Right ventricle myocardium superior (tissue), 1 donor: ENCODE measurements at regions not wholly inside any gene's neighbourhood (a gene's known extent, or its start where the extent isn't known, plus 50 kb on each side); places are given as distances from the start of the nearest gene placed in this dataset.
A peak's percentile ranks its signal among the peaks of the same experiment; 100 is the strongest.
"Not testable (repeated sequence)": the region's sequence is repeated elsewhere in the genome, so short reads cannot be mapped to it uniquely, and the experiment has no call there.

Experiments used
- ATAC-seq: fragments of 200-7000 bp; cut with Tn5 transposase; one replicate; pipeline ENCODE4 v1.9.1; 2020; ENCODE audit warnings: mild to moderate bottlenecking; ENCODE audit not compliant: poor library complexity
- DNase-seq: peaks from one replicate; pipeline ENCODE4 v3.0.0-alpha.2; 2020
- intact Hi-C: fragments of 100-400 bp; cut with DNase I; formaldehyde crosslinking; loops from one replicate; pipeline ENCODE4 v1.11.2; 2022
- donor health status: DM: no; HTN: yes; CAD: no; lungs with severe emphysema.

DNA sequence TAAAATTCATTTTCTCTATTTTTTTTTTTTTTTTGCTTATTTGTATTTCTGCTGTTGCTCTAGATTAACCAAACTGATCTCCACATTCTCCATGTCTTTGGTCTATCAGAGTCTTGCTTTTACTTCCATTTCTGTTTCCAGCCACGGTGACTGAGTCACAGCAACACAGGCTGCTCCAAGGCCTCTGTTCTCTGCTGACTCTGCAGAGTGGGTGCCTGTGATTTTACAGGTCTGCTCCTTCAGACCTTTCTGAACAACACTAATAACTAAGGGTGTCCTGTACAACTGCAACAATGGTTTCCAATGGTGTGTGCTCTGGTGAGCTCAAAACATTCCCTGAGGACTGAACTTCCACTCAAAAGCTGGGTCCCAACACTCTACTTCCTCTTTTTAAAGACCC is 102.3 kb upstream of the BMP2 start:
- no peak for ATAC-seq
- DNase-seq = no peak
- intact Hi-C loops = no loop called here

DNA sequence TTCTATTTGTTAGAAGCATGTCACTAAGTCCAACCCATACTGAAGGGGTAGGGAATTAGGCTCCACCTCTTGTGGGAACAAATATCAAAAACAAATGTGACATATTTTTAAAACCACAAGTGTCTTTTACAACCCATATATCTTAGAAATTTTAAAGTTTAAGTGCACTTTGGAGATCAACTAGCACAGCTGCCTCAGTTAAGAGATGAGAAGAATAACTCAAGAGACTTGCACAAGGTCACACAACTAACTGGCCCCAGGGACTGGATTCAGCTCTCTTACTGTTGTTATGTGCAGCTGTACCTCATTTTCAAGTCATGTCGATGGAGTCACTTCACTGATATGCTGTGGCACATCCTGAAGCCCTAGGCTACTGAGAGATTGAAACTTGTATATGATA is 102.9 kb upstream of the BMP2 start:
- no peak for DNase-seq
- no peak for ATAC-seq
- intact Hi-C loops = no loop called here

DNA sequence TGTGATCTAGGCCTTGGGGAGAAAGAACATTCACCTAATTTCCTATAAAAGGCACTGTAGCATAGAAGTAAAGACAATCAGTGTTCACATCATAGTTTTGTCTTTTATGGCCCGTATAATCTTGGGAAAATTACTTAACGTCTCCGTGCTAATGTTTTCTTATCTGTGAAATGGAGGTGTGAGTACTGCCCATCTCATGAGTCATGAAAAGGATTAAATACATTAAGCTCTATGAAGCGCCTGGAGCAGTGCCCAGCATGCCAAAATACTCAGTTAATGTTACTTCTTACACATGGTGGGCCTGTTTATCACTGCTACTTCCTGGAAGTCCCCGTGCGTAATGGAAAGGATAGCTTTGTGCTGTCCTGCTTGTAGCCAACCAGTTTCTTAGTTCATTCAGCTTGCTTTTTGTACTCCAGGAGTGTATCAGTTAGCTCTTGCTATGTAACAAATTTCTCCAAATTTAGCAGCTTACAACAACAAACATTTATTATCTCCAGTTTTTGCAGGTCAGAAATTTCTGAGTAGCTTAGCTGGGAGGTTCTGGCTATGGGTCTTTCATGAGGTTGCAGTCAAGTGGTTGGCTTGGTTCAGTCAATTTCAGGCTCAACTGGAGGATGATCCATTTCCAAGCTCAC is 103.6 kb upstream of the BMP2 start:
- intact Hi-C loops = no loop called here
- no peak for DNase-seq
- ATAC-seq = no peak

DNA sequence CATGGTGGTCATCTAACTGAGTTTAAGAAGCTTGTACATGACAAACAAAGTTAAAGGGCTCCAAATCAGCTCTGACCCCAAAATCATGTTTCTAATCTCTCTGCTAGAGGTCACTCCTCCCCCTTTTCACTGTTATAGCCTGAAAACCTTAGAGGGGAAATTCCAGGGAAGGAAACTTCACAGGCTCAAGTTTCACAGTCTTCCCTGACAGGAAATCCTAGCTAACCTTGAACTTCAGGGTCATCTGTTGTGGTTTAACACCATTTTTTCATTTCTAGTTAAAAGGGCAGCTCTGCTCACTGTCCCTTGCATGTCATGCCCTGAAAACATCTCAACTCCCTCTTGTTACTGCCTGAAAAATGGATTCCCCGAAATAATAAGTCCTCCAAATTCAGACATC is 104.4 kb upstream of the BMP2 start:
- no peak for ATAC-seq
- intact Hi-C loops = no loop called here
- no peak for DNase-seq

DNA sequence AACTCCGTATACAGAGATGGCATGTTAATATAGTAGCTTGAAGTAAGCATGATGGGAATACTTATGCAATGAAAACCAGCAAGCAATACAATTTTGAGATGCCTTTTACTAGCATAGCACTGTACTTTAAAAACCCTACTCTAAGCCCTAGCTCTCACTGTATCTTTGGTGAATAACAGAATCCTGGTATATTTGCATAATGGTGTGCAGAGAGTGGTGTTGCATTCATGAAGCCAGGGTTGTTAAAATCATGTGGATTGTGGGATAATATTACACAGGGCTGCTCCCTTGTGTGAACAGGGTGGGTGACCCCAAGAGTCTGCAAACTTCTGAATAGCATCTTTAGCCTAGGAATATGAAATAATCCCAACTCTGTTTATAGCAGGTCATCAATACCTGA is 105.2 kb upstream of the BMP2 start:
- DNase-seq (no peak), ATAC-seq (no peak)
- intact Hi-C loops = no loop called here

DNA sequence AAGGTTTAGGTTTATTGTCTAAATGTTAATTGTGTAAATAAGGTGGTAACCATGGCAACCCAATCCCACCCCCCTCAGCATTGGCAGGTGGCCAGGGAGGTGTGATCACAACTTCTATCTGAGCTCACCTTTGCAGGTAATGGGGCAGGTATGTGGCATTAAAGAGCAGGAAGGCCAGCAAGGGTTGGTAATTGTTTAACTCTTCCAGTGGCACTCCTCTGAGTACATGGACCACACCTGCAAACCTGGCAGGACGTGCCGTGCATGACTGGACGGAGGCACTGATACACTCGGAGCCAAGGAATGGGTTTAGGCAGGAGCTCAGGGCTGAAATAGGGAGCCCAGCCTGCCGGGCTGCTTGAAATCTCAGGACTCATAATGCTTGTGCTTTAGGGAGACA is 107.0 kb upstream of the BMP2 start:
- intact Hi-C loops = no loop called here
- no peak for DNase-seq

DNA sequence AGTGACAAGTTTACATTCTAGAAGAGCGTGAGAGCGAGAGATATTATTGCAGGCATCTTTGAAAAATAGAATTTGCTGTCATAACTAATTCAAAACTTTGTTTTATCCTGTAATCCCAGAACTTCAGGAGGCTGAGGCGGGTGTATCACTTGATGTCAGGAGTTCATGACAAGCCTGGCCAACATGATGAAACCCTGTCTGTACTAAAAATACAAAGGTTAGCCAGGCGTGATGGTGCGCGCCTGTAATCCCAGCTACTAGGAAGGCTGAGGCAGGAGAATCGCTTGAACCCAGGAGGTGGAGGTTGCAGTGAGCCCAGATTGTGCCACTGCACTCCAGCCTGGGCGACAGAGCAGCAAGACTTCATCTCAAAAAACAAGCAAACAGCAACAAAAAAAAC is 108.6 kb upstream of the BMP2 start:
- intact Hi-C loops, ATAC-seq, DNase-seq: not testable (repeated sequence)

More for the DNA sequence above, 107.0 kb upstream of the BMP2 start:
- ATAC-seq = no peak

DNA sequence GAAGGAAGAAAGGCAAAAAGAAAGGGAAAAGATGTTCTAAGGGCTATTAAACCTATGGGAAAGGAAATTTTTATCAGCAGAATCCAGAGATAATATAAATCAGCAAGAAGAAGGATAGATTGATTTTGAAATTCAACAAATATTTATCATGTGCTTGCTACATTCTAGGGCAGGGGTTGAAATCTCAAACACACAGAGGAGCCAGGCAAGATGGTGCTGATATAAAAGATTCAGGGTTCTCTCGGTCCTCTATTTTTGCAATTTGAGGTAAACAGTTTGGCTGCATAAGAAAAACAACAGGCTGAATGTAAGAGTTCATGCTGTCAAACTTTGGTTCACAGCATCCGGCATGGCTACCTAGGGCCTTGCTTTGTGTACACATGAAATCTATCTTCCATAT is 109.6 kb upstream of the BMP2 start:
- DNase-seq = no peak
- intact Hi-C loops = no loop called here
- ATAC-seq = no peak

DNA sequence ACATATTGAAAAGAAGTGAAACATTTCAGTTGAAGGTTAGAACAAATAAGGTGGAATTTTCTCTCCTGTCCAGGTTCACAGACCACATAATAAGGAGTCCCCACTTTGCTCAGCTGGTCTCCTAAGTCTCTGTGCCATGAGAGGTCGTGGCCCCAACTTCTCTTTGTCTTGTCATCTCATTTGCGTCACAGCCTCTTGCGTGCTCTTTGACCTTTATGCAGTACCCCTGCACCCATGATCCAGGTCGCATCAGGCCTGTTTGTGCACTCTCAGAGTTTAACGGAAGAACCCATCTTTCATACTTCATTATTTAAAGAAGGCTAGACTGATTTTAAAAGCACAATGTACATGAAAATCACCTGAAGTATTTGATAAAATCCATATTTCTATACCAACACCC is 110.4 kb upstream of the BMP2 start:
- intact Hi-C loops = no loop called here
- no peak for ATAC-seq
- no peak for DNase-seq

DNA sequence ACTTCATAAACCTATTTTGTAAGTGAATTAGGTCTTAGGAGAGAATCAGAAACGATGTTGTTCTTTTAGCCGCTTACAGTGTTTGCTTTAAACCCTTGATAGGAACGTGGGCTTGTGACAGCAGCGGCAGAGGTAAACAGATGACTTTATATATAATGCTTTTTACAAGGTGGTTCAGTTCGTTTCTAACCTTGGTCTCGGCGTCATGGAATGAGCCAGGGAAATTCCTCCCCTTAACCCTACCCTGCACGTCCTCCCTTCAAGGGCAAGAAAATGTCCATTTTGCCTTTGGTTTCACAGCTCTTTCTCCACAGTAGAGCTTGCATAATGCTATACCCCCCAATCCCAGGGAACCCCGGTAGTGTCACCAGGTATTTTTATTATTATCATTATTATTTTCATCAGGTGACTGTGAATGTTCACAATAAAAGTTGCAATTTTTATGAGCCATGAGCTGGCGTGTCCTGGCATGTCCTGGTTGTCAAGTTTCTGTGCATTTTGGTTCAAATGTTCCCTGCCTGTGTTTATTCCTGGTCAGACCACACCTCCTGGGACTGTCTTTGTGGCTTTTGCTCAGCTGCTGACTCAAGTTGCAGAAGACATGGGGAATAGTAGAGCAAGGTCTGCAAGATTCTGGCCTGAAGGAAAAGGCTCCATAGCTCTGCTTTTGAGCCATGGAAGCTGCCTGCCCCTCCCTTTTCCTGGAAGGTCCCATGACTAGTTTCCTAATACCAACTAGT is 112.8 kb upstream of the BMP2 start:
- no peak for ATAC-seq
- intact Hi-C loops = no loop called here
- DNase-seq = no peak

DNA sequence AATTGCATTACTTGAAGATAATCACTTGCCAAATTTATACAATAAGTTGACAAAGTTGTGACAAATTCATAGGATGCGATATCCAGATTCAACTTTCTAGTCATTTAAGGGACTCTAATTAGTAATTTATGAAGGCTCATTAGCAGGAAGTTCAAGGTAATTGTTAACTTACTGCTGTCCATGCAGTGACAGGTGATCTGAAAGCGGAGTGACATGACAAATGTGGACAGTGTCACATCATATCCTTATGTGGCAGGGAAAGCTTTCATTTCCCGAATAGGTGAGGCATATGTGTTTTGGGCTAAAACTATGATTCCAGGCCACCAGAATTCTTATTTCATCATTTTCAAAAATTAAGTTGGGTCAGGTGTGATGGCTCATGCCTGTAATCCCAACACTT is 115.9 kb upstream of the BMP2 start:
- DNase-seq = no peak
- no peak for ATAC-seq
- intact Hi-C loops = no loop called here

DNA sequence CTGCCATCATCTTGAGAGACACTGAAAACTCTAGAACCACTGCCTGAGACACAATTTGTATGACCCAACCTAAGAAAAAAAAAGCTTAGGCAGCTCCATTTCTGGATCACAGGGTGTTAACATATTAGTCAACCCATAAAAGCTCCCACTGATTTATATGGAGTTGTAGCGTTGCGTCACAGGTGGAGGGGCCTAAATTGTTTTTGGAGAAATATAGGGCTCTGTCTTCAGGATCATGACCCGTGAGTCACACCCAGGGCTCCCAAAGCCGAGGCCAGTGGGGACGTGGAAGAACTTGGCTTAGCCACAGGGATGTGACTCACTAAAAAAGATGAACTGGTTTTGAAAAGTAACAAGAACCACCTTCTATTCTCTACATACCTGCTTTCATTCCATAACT is 116.5 kb upstream of the BMP2 start:
- intact Hi-C loops = no loop called here
- DNase-seq (no peak), ATAC-seq (no peak)

DNA sequence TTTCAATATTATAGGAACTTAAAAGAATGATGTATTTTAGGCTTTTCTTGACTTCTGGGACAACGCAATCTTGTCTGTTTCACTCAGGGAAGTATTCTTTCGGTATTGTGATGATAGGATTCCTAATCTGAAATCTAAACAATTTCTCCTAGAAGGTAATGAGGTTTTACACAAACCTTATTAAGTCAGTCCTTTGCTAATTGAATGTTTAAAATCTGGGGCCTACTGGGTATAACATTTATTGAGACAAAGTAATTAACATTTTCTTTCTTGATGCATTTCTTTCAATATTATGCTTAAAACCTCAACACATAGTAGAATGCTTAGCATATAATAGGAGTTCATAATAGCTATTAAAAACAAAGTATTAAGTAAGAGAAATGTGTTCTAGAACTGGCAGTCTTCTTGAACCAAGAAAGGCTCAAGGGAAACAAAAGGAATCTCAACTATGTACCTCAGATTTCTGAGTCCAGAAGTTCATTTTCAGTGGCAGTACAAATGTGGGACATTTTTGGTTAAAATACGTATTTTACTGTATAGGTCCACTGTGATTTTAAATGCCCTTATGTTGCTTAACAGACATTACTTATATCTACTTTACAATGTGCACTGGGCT is 121.4 kb upstream of the BMP2 start:
- DNase-seq (no peak), ATAC-seq (no peak)
- intact Hi-C loops = no loop called here

DNA sequence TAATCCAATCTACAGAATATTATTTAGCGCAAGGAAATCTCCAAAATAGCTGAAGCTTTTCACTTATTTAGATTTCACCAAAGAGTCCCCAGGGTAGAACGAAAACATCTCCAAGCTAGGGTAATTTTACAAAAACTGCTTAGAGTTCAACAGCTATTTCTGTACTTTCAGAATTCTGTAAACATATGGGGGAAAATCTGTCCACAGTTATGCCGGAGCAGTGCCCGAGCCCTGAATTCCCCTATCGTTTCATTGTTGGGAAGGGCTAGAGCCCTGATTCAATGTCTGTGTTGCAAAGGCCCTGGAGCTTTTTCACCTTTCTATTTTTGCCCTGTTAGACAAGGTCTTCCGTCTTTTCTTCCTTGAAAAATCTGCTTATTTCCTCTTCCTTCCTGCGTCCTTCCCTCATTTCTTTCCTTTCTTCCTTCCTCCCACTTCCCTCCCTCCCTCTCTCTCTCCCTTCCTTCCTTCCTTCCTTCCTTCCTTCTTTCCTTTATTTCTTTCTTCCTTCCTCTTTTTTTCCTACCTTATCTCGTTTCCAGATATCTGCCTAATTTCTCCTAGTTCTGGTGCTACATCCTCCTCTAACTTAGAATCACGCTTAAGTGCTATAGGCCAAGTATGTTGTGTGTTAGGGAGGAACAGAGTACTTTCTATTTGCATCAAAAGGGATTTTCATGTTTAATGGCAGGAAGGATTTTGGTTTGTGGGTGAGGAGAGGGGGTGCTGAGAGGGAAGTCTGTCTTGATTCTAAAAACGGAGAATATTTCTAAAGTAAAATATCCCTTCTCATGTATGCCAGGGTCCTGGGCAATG is 122.5 kb upstream of the BMP2 start:
- ATAC-seq = no peak
- intact Hi-C loops = no loop called here

DNA sequence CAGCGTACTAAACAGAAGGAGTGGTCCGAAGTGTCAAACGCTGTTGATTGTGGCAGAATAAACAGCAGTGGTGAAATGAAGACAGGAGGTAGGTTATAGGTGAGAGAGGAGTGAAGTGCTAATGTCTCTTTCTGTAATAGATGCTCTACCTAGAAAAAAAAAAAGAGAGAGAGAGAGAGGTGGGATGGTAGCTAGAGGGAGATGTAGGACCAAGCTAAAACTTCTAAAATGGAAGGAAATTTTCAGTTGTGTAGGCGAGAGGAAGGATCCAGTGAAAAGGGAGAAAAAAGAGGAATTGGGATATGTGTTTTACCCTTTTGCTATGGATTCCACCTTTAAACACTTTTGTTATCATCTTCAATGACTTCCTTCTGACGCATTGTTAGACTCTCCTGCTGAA is 126.5 kb upstream of the BMP2 start:
- intact Hi-C loops = no loop called here
- no peak for DNase-seq
- no peak for ATAC-seq

More for the DNA sequence above, 122.5 kb upstream of the BMP2 start:
- DNase-seq = no peak

DNA sequence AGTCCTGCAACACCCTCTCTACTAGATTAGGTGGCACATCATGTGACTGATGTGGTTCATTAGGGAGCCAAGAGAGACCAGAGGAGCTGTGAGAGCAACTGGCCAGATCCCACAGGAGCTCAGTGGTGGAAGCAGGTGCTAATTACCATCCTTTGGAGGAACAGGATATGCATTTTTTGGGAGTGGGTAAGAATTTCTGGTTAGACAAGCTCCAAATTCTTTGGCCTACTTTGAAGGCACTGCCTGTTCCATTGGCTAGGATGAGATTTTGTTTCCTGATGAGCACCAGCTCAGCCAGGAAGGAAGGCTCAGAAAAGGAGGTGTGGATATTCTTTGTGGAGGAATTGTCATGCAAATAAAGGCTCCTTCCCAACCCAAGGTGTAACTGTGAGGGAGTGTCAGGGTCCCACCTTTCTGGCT is 130.3 kb upstream of the BMP2 start:
- intact Hi-C loops = loop anchor here (10.0 kb wide), 1 partner anchor 128 kb away; the partner anchor contains the start of gene BMP2
- no peak for ATAC-seq
- DNase-seq = no peak

DNA sequence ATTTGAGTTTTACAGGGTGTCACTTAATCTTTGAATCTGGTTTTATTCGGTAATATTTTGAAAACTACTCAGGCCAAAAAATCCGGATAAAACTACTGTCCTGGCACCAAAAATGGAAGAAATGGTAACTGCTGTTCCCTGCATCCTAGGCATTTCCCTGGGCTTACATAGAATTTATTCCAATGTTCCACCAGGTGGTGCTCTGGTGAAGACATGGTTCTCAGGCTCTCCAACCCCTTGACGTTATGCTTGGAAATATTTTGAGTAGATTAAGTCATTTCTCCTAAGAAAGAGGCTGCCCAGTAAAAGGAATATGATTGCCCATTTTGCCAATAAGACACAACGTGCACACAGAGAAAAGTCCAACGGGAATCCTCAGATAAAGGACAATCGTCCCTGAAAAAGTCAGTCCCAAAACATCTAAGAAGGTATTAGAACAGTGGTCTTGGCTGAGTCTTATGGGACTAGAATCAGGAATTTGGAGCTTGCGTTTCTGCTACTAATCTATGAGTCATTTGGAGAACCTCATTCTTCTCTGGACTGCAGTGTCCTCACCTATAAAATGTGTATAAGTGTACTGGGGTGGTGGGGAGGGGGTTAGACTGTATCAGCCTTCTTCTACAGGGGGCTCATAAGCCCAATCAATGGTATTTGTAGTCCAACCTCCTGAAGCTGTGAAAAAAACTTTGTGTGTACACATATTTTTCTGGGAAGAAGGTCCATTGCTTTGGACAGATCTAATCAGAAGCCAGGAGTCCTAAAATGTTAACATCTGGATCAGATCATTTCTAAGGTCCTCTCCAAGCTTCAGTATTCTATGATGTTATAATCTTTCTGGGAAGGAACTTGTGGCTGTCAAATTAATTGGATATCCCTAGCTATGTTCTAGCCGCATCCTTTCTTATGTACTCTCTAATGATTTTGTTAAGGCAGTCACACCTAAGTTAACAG is 131.0 kb upstream of the BMP2 start:
- ATAC-seq (peak; percentile 94), DNase-seq (no peak)
- intact Hi-C loops = loop anchor here (10.0 kb wide), 1 partner anchor 128 kb away; the partner anchor contains the start of gene BMP2

DNA sequence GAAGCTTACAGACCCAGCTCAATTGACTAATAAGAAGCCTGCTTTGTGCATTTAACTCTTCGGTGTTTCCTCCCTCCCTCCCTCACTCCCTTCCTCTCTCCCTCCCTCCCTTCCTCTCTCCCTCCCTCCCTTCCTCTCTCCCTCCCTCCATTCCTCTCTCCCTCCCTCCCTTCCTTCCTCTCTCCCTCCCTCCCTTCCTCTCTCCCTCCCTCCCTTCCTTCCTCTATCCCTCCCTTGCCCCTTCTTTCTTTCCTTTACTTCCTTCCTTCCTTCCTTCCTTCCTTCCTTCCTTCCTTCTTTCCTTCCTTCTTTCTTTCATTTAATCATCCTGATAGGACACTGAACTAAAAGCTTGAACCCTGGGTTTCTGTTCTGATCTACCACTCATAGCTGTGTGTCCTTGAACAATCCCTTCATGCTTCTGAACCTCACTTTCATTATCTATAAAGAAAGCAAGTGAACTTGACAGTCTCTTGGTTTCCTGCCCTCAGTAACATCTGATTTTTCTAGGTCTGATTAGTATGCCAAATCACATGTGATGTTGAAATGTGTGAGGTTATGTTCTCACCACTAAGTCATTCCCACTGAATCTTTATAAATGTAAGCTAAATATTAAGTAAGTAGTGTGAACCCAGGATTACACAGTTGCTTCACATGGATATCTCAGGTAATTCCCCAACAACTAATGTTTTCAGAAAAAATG is 132.3 kb upstream of the BMP2 start:
- ATAC-seq (peak; percentile 37), DNase-seq (no peak)
- intact Hi-C loops = loop anchor here (10.0 kb wide), 1 partner anchor 130 kb away; the partner anchor contains the start of gene BMP2
